ENCODE measurements at regions not wholly inside any gene's neighbourhood (a gene's known extent, or its start where the extent isn't known, plus 50 kb on each side); places are given as distances from the start of the nearest gene placed in this dataset.

DNA sequence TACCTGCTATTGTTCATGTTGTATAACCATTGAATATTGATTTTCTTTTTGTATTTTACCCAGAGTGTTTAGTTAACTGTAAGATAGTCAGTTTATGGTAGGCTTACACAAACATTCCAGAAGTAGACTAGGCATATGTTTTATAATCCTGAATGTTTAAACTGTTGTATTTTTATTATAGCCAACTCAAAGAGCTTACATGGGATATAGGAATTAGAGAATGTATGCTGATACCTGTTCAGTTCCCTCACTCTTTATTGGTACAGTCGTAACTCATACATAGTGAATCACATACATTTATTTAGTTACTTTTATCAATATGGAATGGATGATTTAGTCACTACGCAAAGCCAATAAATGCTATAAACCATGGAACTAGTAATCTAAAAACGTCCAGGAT lies 657.9 kb downstream of the SLITRK5 start:
- no peaks in the 10 kb centered on the region for H3K9me3 ChIP-seq (ENCODE audit: control insufficient read depth, insufficient read depth, low read length)
- no peak for DNase-seq (ENCODE audit: low read depth, low spot score)
- H3K27me3 ChIP-seq (ENCODE audit: control insufficient read depth, insufficient read depth, low read length): no peaks in the 10 kb centered on the region
- CTCF ChIA-PET: no interaction called here
- TF ChIP-seq, protein P1, sequence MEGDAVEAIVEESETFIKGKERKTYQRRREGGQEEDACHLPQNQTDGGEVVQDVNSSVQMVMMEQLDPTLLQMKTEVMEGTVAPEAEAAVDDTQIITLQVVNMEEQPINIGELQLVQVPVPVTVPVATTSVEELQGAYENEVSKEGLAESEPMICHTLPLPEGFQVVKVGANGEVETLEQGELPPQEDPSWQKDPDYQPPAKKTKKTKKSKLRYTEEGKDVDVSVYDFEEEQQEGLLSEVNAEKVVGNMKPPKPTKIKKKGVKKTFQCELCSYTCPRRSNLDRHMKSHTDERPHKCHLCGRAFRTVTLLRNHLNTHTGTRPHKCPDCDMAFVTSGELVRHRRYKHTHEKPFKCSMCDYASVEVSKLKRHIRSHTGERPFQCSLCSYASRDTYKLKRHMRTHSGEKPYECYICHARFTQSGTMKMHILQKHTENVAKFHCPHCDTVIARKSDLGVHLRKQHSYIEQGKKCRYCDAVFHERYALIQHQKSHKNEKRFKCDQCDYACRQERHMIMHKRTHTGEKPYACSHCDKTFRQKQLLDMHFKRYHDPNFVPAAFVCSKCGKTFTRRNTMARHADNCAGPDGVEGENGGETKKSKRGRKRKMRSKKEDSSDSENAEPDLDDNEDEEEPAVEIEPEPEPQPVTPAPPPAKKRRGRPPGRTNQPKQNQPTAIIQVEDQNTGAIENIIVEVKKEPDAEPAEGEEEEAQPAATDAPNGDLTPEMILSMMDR (IDR thresholded peaks at IDR 0.05; ENCODE audit: low read depth, low read length): no peak
- H3K27ac ChIP-seq (ENCODE audit: low read depth, low read length): no peak overlapping the region
- POLR2A ChIA-PET: no interaction called here
- H3K4me3 ChIP-seq (ENCODE audit: low read depth, low read length): no peak overlapping the region

DNA sequence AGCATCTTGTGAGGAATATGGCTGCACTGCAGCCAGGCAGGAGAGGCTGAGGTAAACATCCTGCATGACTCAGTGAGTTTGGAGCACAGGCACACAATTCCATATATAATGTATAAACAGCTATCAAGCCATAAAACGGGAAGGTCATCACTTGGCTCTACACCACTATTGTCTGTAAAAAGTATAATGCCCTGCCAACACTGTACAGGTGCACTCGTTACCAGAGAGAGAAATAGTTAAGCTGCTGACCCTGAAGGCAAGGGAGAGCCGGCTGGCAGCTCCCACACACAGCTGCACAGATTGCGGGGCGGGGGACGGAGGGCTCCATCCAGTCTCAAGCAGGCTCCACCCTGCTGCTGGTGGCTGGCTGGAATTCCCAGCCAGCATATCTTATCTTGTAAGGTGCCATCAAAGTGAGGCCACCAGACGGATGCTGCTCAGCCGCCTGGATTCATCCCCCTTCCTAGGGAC lies 668.1 kb downstream of the SLITRK5 start:
- Histone ChIP-seq H3K9me3 (ENCODE audit: control insufficient read depth, insufficient read depth, low read length) (peaks cover 7% of the 10 kb centered on the region), H3K27ac (ENCODE audit: low read depth, low read length) (no peak overlapping the region), H3K4me3 (ENCODE audit: low read depth, low read length) (no peak overlapping the region), H3K27me3 (ENCODE audit: control insufficient read depth, insufficient read depth, low read length) (no peaks in the 10 kb centered on the region)
- POLR2A ChIA-PET: no interaction called here
- DNase-seq (ENCODE audit: low read depth, low spot score): no peak
- CTCF ChIA-PET: no interaction called here
- TF ChIP-seq, protein P1 (IDR thresholded peaks at IDR 0.05; ENCODE audit: low read depth, low read length): no peak

DNA sequence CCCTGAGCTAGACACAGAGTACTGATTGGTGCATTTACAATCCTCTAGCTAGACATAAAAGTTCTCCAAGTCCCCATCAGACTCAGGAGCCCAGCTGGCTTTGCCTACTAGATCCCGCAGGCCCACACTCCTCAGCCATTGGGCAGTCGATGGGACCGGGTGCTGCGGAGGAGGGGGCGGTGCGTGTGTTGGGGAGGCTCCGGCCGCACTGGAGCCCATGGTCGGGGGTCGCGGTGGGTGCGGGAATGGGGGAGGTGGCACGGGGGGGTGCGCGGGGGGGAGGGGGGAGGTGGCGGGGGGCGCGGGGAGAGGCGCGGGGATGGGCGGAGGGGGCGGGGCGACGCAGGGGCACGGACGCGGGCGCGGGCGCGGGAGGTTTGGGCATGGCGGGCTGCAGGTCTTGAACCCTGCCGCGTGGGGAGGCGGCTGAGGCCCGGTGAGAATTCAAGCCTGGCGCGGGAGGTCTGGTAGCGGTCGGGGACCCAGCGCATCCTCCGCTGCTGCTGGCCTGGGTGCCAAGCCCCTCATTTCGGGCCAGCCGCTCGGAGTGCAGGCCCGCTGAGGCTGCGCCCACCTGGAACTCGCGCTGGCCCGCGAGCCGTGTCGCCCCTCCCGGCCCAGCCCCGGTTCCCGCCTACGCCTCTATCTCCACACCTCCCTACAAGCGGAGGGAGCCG lies 674.1 kb downstream of the SLITRK5 start:
- POLR2A ChIA-PET: no interaction called here
- Histone ChIP-seq H3K9me3 (ENCODE audit: control insufficient read depth, insufficient read depth, low read length) (peaks cover 12% of the 10 kb centered on the region), H3K27me3 (ENCODE audit: control insufficient read depth, insufficient read depth, low read length) (no peaks in the 10 kb centered on the region), H3K27ac (ENCODE audit: low read depth, low read length) (no peak overlapping the region), H3K4me3 (ENCODE audit: low read depth, low read length) (no peak overlapping the region)
- TF ChIP-seq, protein P1 (IDR thresholded peaks at IDR 0.05; ENCODE audit: low read depth, low read length): no peak
- CTCF ChIA-PET: no interaction called here
- DNase-seq (ENCODE audit: low read depth, low spot score): no peak

DNA sequence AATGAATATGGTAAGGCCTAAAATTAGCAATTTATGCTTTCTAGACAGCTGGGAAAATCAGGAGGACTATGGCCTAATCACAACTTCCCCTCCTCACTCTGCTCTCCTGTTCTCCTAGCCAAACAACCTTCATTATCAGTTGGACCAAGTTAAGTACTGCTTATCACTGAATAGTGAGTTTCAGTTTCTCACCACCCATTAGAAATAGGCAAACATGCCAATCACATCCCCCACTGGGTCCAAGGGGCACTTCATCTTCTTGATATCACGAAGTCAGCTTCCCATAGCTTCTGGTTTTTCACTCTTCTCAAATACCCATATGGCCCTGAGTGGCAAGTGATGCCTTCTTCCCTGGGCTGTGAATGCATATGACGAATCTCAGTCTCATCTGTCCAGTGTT lies 689.6 kb downstream of the SLITRK5 start:
- Histone ChIP-seq H3K4me3 (ENCODE audit: low read depth, low read length) (no peak overlapping the region), H3K27ac (ENCODE audit: low read depth, low read length) (no peak overlapping the region), H3K9me3 (ENCODE audit: control insufficient read depth, insufficient read depth, low read length) (no peaks in the 10 kb centered on the region), H3K27me3 (ENCODE audit: control insufficient read depth, insufficient read depth, low read length) (no peaks in the 10 kb centered on the region)
- DNase-seq (ENCODE audit: low read depth, low spot score): no peak
- TF ChIP-seq, protein P1 (IDR thresholded peaks at IDR 0.05; ENCODE audit: low read depth, low read length): no peak
- POLR2A ChIA-PET: no interaction called here
- CTCF ChIA-PET: no interaction called here

DNA sequence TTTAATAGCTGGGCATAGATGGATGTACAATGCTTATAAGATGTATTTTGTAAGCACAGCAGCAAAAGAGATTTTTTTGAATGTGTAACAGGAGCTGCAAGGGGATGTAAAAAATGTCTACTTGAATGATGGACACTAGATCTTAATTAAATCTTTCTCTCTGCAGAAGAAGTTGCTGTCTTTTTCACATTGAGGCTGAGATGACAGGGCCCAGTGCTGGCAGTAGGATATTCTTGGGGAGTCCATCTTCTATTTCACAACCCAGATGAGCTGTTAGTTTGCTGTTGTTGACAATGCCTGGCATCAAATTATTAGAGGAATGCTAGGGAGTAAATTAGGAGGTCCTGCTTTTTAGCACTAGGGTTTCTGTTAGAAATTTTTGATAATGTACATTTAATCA lies 698.7 kb downstream of the SLITRK5 start:
- CTCF ChIA-PET: no interaction called here
- no peaks in the 10 kb centered on the region for H3K27me3 ChIP-seq (ENCODE audit: control insufficient read depth, insufficient read depth, low read length)
- POLR2A ChIA-PET: no interaction called here
- 0 out of 2 replicates have a peak, but pooled peaks cover 3% of the 10 kb centered on the region for H3K9me3 ChIP-seq (ENCODE audit: control insufficient read depth, insufficient read depth, low read length)
- H3K27ac ChIP-seq (ENCODE audit: low read depth, low read length): no peak overlapping the region
- TF ChIP-seq, protein P1 (IDR thresholded peaks at IDR 0.05; ENCODE audit: low read depth, low read length): no peak
- H3K4me3 ChIP-seq (ENCODE audit: low read depth, low read length): no peak overlapping the region
- DNase-seq (ENCODE audit: low read depth, low spot score): no peak

All from AG04450 (cell line).